ENCODE measurements at regions not wholly inside any gene's neighbourhood (a gene's known extent, or its start where the extent isn't known, plus 50 kb on each side); places are given as distances from the start of the nearest gene placed in this dataset.

DNA sequence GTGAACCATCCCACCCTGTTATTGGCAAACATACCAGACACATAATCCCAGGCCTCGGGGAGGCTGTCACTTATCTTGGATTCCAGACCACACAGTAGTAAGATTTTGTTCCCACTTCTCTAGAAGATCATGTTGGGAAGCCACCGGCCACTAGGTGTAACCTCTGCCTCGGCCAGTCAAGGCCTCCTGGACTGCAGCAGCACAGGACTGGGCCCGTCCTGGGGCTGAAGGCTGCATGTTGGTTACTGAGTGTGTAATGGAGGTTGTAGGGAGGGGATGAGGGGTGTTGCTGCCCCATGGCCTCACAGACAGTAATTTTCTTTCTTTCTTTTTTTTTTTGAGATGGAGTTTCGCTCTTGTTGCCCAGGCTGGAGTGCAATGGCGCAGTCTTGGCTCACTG lies 92.4 kb upstream of the SYT13 start:
- no peak for DNase-seq

DNA sequence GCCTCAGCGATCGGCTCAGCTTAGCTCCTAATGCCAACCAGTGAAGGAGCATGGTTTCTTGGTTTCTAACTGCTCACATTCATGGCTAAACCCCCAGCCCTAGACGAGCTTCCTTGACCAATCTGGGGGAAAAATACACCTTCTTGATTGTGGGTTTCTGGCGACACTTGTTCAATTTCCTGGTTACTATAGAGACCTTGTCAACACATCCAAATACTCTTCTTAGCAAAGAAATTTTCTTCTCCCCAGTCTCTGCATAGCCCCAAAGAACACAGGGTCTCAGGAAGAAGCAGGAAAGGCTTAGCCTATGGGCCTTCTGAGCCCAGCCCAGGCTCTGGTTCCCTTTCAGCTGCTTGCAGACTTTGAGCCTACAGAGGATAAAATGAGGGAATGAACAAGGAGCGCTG lies 88.5 kb upstream of the SYT13 start:
- no peak for DNase-seq

DNA sequence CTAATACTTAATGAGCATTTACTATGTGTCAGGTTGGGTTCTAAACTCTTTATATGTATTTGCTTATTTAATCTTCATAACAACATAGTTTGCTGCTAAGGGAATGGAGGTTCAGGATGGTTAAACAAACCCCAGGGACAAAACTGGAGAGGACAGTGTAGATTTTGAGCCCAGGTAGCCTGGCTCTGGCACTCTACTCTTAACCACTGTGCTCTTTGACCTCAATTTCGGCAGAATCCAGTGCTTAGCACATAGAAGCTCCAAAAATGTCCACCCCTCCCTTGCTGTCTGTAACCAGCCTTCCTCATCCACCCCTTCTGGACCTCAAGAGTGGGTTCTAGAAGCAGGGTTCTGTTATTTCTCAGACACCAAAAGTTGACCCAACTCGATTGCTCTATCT lies 88.0 kb upstream of the SYT13 start:
- no peak for DNase-seq

DNA sequence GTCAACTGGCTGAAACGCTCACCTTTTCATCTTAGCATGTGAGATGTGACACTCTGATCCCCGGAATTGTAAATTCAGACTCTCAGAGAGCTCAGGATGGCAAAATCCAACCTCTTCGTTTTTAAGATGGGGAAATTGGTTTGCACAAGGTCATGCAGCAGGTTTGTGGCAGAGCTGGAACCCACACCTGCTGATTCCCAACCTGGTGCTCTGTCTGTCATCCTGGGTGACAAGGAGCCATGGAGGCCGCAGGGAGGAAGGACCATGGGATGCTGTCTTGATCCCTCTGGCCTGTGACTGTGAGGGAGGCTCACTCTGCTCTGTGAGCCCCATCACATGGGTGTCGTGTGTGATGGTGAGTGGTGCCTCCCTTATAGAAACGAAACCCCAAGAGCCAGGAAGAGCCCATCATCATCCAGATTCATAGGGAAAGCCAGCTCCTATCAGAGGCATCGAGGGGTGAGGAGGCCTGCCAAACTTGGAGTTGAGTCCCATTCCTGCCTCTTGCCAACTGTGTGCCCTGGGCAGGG lies 87.4 kb upstream of the SYT13 start:
- DNase-seq, result no peak

DNA sequence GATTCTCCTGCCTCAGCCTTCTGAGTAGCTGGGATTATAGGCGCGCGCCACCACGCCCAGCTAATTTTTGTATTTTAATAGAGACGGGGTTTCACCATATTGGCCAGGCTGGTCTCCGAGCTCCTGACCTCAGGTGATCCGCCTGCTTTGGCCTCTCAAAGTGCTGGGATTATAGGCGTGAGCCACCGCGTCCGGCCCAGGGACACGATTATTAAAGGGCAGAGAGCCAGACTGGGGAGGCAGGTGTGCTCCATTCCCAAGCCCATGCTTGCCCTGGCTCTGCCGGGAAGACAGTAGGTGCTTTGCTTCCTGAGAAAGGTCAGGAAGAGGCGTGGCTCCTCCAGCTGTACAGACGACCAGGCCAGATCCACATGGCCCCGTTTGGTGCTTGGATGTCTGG lies 86.3 kb upstream of the SYT13 start:
- DNase-seq, result peak; percentile 31

DNA sequence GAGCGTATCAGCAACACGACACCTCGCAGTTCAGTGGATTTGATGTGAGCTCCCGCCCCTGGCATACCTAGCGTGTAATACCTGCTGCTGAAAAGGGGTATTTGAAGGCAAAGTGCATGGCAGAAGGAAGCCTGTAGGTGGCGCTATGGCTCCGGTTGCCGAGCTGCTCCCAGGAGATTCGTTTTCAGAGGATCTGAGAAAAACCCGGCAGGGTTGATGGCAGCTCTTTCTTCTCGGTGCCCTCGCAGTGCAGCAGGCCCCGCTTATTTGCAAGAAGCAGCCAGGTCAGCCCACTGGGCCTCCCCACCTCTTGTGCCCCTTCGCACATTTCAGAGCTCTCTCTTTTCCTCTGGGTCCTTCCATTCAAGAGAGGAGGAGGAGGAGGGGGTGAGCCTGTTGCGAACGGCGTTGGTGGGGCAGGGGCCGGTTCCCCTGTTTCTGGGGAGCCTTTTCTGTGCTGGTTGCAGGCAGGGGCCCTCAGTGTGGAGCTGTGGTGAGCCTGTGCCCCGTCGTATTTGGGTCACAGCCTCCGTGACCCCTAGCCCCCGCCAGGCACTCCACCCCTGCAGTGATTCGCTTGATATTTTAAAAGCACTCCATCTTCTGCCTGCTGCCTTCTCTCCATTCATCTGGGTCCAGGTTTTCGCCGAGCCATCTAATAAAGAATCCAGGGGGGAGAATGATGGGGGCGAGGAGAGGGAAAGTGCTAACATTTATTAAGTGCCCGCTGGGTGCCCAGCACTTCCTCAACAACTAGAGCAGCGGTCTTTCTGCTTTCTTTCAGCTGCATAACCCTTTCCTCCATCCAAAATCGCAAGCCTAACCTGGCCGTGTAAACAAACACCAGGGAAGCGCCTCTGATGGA lies 85.3 kb upstream of the SYT13 start:
- DNase-seq, result peak; percentile 94

DNA sequence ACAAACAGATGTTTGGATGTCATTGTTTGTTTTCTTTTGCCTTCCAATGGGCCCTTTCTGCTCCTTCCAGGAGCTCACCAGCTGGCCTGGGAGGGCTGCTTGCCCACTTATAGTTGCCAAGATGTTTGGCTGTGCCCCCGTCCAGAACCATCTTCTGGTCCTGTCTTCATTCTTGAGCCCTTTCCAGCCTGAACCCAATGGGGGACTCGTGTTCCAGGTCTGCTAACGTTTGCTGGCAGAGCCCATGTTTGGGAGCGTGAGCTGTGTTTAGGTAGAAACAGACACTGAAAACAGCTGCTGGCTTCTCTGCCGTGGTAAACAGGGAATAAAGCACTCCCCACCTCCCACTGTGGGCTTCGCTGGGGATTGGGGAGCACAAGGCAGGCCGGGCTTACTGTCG lies 83.2 kb upstream of the SYT13 start:
- peak; percentile 20 for DNase-seq

DNA sequence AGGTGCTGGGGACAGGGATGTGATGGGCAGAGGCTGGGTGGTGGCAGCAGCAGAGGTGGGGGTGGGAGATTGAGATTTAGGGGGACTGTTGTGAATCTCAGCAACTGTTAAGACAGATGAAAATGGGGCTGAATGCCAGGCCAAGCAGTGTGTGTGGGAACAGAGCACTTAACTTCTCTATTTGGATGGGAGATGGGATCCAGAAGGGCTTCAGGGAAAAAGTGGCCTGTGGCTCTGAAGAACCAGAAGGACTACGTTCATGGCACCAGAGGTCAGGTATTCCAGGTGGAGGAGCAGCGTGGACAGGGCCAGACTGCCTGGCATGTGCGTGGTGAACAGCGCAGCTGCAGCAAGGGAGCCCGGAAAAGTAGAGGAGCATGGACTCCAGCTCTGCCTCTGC lies 82.6 kb upstream of the SYT13 start:
- no peak for DNase-seq

DNA sequence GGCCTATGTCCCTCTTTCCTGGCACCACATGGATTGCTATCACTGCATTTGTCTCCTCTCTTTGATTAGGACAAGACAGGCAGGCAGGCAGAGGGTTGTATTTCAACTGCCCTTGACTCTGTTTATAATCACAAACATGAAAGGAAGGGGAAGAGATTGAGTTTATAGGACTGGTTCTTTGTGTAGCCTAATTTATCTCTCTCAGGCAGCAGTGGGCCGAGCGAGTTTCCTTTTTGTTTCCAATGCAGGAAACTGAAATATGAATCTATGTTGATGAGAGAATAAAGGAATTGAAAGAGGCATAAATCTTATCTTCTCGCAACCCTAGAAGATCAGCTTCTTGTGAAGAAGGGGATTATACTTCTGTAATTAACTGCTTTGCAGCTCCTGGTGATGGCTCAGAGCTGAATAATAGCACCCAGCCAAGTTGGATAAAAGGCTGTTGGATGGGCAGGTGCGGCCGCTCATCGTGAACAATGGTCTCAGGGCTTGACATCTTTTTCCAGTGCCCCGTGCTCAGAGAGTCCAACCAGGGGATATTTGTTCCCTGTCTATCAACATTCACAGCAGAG lies 80.6 kb upstream of the SYT13 start:
- DNase-seq, result no peak

DNA sequence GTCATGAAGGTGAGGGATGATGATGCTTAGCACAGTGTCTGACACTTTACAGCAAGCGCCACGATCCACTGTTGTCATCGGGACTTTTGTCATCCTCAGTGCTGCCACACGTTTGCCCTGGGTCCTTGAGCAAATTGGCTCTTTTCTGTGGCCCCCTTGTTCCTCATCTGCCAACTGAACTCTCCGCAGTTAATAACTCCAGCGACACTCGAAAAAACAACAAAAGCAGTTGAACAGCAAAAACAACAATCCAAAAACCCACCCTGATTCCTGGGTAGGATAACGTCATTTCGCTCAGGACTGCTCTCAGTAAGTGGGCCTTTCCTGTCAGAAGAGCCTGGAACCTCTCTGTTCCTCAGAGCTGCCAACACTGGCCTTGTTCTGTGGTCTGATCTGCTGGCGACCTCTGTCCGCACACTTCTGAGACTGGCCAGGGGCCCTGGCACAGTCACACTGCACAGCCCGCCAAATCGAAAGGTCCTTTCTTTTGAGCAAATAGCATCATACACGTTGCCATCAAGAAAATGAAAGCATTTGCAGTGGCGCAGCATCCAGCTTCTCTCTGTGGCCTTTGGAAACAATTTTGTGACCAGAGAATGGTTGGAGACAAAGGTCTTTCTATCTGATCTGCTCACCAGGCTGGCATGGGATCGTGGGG lies 79.9 kb upstream of the SYT13 start:
- DNase-seq, result no peak

DNA sequence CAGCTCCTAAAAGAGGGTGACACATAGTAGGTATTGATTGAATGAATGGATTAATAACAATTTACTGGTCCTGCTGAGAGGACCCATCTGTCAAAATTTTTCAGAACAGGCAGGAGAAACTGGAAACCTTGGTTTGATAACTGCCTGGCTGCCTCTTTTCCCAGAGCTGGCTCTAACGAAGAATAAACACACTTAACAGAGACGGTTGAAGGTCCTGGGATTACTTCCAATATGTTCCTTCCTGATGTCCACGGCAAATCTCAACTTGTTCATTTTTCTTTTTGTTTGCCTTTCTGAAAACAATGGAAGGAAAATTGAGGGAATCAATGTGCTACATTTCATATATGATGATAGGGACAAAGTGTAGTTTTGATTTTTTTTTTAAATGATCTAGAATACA lies 76.5 kb upstream of the SYT13 start:
- DNase-seq, result peak; percentile 55

DNA sequence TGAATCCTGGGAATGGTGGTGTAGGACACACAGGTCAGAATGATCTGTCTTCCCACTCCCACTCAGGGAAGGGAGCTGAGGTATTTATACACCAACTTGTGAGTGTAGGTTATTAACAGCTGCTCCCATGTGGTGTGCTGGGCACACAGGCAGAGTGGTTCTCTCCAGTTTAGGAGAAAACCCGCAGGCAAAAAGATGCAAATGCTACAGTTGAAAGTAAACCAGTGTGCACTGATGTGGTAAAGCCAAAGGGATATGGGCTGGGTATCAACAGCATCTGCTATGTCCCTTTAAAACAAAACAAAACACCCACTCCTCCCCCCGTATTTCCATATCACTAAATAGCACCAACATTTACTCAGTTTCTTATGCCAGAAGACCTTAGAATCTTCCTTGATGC lies 75.4 kb upstream of the SYT13 start:
- no peak for DNase-seq

DNA sequence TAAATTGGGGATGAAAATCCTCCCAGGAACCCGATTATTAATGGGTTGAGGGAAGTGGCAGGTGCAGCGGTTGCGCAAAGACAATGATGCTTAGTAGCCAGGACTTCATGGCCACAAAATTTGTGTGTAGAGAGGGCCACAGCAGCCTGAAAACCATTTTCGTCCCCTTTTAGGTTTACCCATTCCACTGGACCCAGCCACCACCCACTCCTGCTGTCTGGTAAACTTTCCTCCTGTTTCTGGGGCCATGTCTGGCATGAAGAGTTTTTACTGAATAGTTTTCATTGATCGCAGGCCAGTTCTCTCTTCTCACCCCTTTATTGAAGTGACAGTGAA lies 69.5 kb upstream of the SYT13 start:
- no peak for DNase-seq

DNA sequence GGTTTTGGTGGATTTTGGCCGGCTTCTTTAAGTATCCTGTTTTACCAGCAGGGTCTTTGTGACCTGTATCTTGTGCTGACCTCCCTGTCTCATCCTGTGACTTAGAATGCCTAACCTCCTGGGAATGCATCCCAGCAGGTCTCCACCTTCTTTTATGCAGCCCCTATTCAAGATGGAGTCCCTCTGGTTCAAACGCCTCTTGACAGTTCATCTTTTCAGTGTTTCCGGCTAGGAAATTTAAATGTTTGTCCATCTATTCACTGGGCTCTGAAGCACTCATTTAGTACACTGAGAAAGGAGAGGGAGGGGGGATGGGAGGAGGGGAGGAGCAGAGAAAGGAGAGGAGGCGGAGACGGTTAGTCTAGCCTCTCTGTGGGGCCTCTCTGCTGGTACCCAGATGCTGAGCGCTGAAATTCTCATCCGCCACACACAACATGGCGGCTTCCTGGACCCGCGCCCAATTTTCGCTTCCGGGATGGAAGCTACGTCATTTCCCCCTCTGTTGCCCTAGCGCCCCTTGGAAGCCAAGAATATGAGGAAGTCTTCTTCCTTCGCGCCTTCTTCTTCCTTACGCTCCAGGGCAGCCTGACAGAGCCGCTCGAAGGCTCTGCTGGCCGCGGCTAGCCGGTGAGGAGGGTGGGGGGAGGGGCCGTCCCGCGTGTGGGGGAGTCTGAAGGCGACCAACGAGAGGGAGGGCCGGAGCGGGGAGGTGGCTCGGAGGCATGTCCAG lies 69.0 kb upstream of the SYT13 start:
- DNase-seq, result peak; percentile 95

DNA sequence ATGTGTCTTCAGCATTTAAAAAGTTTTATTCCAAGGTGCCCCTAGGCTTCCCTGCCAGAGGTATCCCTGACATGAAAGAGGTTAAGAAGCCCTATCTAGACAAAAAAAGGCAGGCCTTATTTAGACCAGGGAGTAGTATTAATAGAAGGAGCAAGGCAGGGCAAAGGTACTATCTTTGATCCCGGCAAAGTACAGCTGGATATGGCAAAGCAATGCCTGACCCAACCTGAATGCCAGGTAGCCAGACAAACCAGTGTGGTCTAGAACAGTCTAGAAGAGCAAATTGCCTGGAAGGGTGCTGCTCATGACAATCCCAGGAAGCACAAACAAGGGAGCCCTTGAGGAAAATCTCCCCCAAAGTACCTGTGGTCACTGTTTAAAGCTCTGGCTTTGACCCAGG lies 62.6 kb upstream of the SYT13 start:
- DNase-seq, result no peak

DNA sequence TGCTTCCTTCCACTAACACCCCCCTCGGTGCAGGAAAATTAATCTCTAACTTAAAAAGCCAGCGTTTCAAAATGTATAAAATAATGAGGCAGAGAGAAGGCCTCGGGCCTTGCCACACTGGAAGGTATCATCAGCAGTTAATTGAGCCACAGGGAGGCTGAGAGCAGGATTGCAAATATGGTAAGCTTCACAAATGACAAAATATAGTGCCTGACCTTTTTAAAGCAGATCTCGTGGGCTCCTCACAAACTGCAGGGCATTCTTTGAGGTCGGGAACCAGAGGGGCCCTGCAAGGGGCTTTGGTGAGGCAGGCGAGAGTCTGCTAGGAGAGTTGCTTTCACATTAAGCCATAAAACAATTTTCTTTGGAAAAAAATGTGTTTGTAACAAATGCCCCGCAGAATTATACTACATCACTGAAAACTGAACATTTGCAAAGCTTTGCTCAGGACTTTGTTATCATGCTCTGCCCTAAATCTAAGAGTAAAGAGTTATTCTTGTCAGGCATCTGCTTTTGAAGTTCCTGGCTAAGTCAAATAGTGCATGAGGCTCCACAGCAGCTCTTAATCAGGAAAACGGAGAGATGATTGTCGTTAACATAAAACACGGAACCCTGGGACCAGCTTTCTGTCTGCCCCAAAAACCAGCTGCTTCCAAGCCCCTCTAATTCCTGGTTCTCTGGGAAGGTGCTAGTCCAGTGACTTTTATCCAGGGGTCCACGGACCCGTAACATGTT lies 61.4 kb upstream of the SYT13 start:
- DNase-seq, result no peak

DNA sequence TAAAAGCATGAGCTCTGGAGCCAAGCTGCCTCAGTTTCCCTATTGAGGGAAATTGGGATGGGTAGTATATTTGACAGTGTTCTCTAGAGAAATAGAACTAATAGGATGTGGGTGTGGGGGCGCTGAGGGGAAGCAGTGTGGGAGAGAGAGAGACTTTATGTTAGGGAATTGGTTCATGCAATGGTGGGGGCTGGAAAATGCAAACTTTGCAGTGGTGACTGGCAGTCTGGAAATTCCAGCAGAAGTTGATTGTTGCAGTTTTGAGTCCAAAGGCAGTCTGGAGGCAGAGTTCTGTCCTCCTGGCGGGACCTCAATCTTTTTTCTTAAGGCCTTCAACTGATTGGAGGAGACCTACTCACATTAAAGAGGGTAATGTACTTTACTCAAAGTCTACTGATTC lies 59.4 kb upstream of the SYT13 start:
- no peak for DNase-seq

DNA sequence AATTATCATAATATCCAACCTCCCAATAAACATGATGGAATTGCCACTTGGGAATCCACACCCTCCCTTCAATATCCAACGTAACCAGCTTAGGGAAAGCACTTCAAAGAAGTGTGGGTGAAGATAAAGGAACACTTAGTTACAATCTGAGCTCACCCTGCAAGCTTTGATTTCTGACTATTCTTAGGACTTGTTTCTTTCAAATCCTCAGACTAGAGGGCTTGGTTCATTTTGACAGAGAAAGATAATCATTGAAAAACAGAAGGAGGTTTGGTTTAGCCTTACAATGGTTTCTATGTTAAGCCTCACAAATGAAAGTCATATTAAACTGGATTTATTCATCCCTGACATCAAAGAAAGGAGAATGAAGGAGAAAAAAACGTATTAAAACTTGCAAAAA lies 57.9 kb upstream of the SYT13 start:
- DNase-seq, result no peak

DNA sequence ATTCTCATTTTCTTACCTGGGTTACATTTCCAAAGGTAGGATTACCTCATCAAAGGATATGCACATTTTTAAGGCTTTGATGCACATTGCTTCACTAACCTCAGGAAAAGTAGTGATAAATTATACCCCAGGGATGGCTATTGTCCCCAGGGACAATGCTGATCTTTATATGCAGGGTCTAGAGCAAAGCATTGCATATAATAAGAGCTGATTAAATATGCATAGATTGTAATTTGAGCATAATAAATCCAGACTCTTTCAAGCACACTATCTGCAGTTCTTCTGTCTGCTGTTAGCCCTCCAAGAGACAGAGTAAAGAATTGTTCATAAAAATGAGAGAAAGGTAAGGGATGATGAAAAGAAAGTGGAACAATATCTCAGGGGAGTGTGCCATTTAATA lies 57.3 kb upstream of the SYT13 start:
- no peak for DNase-seq

DNA sequence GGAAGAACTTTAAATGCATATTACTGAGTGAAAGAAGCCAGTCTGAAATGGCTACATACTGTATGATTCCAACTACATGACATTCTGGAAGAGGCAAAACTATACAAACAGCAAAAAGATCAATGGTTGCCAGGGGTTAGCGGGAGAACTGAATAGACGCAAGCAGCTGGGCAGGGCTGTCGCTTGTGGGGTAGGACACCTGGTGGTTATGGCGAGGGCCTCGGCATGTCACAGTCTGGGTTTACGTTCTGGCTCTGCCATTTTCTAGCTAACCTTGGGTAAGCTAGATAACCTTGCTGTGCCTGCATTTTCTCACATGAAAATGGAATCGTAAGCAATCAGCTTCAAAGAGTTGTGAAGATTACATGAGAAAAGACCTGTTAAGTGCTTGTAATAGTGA lies 55.2 kb upstream of the SYT13 start:
- DNase-seq, result no peak

DNA sequence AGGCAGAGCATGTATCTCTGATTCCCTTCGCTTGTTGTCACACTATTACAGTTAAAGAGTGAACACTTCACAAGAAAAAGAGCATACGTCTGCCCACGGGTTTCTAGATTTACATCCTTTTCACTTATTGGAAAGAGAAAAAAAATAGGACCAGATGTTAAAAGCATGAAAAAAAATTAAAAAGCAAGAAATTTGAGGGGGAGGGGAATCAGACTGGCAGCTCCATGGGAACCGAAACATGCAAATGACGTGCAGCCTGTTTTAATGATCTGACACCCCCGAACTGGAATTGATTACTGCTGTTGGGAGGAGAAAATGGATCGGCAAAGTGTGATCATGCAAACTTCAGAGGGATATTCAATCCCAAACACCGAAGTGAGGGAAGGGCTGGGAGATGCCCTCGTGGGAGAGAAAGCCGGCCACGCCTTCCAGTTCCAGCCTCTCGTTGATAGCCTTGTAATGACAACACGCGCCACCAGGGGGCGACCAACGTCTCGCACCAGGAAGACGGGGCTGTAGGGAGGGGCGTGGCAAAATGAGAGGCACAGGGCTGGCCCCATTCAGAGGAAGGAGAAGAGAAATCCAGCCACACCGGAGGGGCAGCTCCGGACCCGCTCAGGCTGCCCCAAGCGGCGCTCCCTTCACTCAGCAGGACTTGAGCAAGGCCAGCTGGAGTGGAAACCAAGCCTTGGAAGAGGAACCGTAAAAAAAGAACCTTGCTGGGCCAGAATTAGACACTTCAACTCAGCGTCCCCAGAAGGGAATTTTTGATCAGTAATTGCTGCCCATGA lies 53.8 kb upstream of the SYT13 start:
- DNase-seq, result peak; percentile 82
